ENCODE measurements at regions not wholly inside any gene's neighbourhood (a gene's known extent, or its start where the extent isn't known, plus 50 kb on each side); places are given as distances from the start of the nearest gene placed in this dataset.

DNA sequence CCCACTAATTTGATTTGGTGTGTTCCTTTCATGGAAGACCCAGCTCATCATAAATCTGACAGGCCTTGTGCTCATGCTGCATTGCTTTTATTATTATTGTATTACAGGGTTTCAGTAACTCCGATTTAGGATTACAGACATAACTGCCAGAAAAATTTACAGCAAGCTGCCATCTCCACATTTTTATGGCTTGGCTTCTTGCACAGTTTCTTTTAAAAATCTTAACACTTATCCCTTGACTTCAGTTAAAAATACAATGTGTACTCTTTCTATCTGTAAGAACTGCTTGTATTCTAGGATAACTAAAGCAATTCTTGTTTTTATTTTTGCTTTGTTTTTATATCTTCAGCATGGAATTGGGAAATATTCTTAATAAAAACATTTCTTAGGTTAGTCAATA is 612.2 kb downstream of the DIPK2A start:
- no peaks in the 10 kb centered on the region for H3K79me2 ChIP-seq (ENCODE audit: insufficient read depth, low read length)
- H3K9me2 ChIP-seq (ENCODE audit: low read depth, low read length) = no peaks in the 10 kb centered on the region
- no peak overlapping the region for H3K27ac ChIP-seq (ENCODE audit: low read depth, low read length, poor library complexity, severe bottlenecking)
- no peaks in the 10 kb centered on the region for H3K27me3 ChIP-seq (ENCODE audit: insufficient read depth, low read length)
- no peaks in the 10 kb centered on the region for H3K9me3 ChIP-seq (ENCODE audit: low read length)
- no peak overlapping the region for H2AFZ ChIP-seq (ENCODE audit: low read length)
- H3F3A ChIP-seq (ENCODE audit: insufficient read depth, low read length) = no peaks in the 10 kb centered on the region
- TF ChIP-seq, protein P1, sequence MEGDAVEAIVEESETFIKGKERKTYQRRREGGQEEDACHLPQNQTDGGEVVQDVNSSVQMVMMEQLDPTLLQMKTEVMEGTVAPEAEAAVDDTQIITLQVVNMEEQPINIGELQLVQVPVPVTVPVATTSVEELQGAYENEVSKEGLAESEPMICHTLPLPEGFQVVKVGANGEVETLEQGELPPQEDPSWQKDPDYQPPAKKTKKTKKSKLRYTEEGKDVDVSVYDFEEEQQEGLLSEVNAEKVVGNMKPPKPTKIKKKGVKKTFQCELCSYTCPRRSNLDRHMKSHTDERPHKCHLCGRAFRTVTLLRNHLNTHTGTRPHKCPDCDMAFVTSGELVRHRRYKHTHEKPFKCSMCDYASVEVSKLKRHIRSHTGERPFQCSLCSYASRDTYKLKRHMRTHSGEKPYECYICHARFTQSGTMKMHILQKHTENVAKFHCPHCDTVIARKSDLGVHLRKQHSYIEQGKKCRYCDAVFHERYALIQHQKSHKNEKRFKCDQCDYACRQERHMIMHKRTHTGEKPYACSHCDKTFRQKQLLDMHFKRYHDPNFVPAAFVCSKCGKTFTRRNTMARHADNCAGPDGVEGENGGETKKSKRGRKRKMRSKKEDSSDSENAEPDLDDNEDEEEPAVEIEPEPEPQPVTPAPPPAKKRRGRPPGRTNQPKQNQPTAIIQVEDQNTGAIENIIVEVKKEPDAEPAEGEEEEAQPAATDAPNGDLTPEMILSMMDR (IDR thresholded peaks at IDR 0.05; ENCODE audit: low read length) = no peak
- TF ChIP-seq EZH2 (IDR thresholded peaks at IDR 0.05; ENCODE audit: borderline replicate concordance, low read length) = no peak
- H4K20me1 ChIP-seq (ENCODE audit: insufficient read depth, low read length) = no peaks in the 10 kb centered on the region
- no peak overlapping the region for H3K4me2 ChIP-seq (ENCODE audit: low read length)
- no peak overlapping the region for H3K4me3 ChIP-seq (ENCODE audit: low read depth, low read length, poor library complexity, severe bottlenecking)
- no peak overlapping the region for H3K9ac ChIP-seq (ENCODE audit: low read length)
- no peaks in the 10 kb centered on the region for H3K4me1 ChIP-seq (ENCODE audit: insufficient read depth, low read length, severe bottlenecking)
- H3K36me3 ChIP-seq (ENCODE audit: insufficient read depth, low read length) = no peaks in the 10 kb centered on the region

DNA sequence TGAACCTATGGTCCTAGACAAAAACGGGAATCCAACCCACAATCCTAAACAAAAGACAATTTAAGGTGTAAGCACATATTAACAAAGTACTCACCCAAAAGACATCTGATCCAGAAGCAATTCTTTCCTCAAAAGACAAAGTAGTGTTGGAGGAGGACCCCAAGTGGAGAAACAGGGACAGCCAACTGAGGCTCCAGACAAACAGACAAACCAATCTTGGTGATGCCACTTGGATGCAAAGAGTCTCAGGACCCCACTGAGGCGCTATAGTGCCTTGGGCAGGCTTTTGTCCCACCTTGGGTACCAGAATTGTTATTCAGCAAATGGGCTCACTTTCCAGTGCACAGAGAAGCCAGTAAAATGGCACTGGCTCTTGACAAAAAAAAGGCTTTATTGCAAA is 613.8 kb downstream of the DIPK2A start:
- H3K27ac ChIP-seq (ENCODE audit: low read depth, low read length, poor library complexity, severe bottlenecking) = no peak overlapping the region
- H4K20me1 ChIP-seq (ENCODE audit: insufficient read depth, low read length) = no peaks in the 10 kb centered on the region
- no peak overlapping the region for H3K9ac ChIP-seq (ENCODE audit: low read length)
- H3K79me2 ChIP-seq (ENCODE audit: insufficient read depth, low read length) = no peaks in the 10 kb centered on the region
- no peaks in the 10 kb centered on the region for H3K36me3 ChIP-seq (ENCODE audit: insufficient read depth, low read length)
- no peak overlapping the region for H2AFZ ChIP-seq (ENCODE audit: low read length)
- TF ChIP-seq EZH2 (IDR thresholded peaks at IDR 0.05; ENCODE audit: borderline replicate concordance, low read length) = no peak
- TF ChIP-seq, protein P1 (IDR thresholded peaks at IDR 0.05; ENCODE audit: low read length) = no peak
- no peak overlapping the region for H3K4me2 ChIP-seq (ENCODE audit: low read length)
- H3K27me3 ChIP-seq (ENCODE audit: insufficient read depth, low read length) = no peaks in the 10 kb centered on the region
- no peak overlapping the region for H3K4me3 ChIP-seq (ENCODE audit: low read depth, low read length, poor library complexity, severe bottlenecking)
- H3K9me2 ChIP-seq (ENCODE audit: low read depth, low read length) = no peaks in the 10 kb centered on the region
- no peaks in the 10 kb centered on the region for H3F3A ChIP-seq (ENCODE audit: insufficient read depth, low read length)
- no peaks in the 10 kb centered on the region for H3K9me3 ChIP-seq (ENCODE audit: low read length)
- H3K4me1 ChIP-seq (ENCODE audit: insufficient read depth, low read length, severe bottlenecking) = no peaks in the 10 kb centered on the region

DNA sequence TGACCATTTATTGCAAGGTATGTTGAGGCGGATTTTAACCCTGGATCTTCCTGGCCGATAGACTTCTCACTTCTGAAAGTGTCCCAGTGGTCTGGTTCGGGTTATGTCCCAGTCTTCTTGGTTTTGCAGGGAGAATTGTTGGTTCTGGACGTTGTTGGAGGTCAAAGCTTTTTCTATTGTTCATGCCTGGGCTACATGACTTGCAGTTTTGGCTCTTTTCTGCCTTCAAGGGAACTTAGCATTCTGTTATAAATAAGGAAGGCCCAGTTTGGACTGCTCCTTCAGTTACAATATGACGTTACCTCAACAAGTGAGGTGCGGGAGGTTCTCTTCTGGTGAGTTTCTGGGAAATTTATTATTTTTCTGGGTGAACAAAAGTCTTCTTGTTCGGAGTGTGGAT is 614.3 kb downstream of the DIPK2A start:
- no peaks in the 10 kb centered on the region for H3K27me3 ChIP-seq (ENCODE audit: insufficient read depth, low read length)
- no peaks in the 10 kb centered on the region for H3K4me1 ChIP-seq (ENCODE audit: insufficient read depth, low read length, severe bottlenecking)
- no peaks in the 10 kb centered on the region for H4K20me1 ChIP-seq (ENCODE audit: insufficient read depth, low read length)
- no peak overlapping the region for H3K4me3 ChIP-seq (ENCODE audit: low read depth, low read length, poor library complexity, severe bottlenecking)
- H3K79me2 ChIP-seq (ENCODE audit: insufficient read depth, low read length) = no peaks in the 10 kb centered on the region
- H3K4me2 ChIP-seq (ENCODE audit: low read length) = no peak overlapping the region
- no peak overlapping the region for H2AFZ ChIP-seq (ENCODE audit: low read length)
- H3K9me2 ChIP-seq (ENCODE audit: low read depth, low read length) = no peaks in the 10 kb centered on the region
- H3K9ac ChIP-seq (ENCODE audit: low read length) = no peak overlapping the region
- H3K27ac ChIP-seq (ENCODE audit: low read depth, low read length, poor library complexity, severe bottlenecking) = no peak overlapping the region
- no peaks in the 10 kb centered on the region for H3K9me3 ChIP-seq (ENCODE audit: low read length)
- no peaks in the 10 kb centered on the region for H3K36me3 ChIP-seq (ENCODE audit: insufficient read depth, low read length)
- no peaks in the 10 kb centered on the region for H3F3A ChIP-seq (ENCODE audit: insufficient read depth, low read length)
- TF ChIP-seq, protein P1 (IDR thresholded peaks at IDR 0.05; ENCODE audit: low read length) = no peak
- TF ChIP-seq EZH2 (IDR thresholded peaks at IDR 0.05; ENCODE audit: borderline replicate concordance, low read length) = no peak
